Neural cell (in vitro differentiated cells): ENCODE measurements at regions not wholly inside any gene's neighbourhood (a gene's known extent, or its start where the extent isn't known, plus 50 kb on each side); places are given as distances from the start of the nearest gene placed in this dataset.

Experiments
- EP300 ChIP-seq: fragments of 450-650 bp; conservative IDR thresholded peaks from 2 replicates; pipeline ENCODE4 v1.6.1; 2014; ENCODE audit warnings: antibody characterized with exemption, mild to moderate bottlenecking, moderate library complexity; ENCODE audit not compliant: poor library complexity, severe bottlenecking
- POLR2AphosphoS5 ChIP-seq: IDR thresholded peaks from 2 replicates; pipeline ENCODE4 v1.6.1; 2012
- TAF1 ChIP-seq: IDR thresholded peaks from 2 replicates; pipeline ENCODE4 v1.6.1; 2012; ENCODE audit warnings: low read depth
- TF ChIP-seq, protein P1 (sequence below): fragments of 450-650 bp; IDR thresholded peaks from 2 replicates; pipeline ENCODE4 v1.5.1; 2014; ENCODE audit warnings: antibody characterized with exemption, mild to moderate bottlenecking, moderate library complexity; ENCODE audit not compliant: poor library complexity, severe bottlenecking

DNA sequence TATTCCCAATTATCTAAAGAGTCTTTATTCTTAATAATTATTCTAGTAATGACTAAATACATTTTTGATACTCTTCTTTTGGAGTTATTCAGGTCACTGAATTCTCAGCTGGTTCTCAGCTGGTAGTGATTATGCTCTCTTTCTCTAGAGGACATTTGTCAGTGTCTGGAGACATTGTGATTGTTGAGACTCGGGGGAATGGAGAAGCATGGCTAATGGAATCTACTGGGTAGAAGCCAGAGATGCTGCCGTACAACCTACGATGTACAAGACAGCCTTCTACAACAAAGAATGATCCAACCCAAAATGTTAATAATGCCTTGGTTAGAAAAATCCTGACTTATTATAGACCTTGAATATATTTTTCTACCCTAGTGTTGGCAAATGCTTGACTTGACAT is 149.2 kb upstream of the ANKRD50 start:
- TF ChIP-seq EP300 (no peak), TAF1 (no peak), POLR2AphosphoS5 (no peak)
- TF ChIP-seq, protein P1, sequence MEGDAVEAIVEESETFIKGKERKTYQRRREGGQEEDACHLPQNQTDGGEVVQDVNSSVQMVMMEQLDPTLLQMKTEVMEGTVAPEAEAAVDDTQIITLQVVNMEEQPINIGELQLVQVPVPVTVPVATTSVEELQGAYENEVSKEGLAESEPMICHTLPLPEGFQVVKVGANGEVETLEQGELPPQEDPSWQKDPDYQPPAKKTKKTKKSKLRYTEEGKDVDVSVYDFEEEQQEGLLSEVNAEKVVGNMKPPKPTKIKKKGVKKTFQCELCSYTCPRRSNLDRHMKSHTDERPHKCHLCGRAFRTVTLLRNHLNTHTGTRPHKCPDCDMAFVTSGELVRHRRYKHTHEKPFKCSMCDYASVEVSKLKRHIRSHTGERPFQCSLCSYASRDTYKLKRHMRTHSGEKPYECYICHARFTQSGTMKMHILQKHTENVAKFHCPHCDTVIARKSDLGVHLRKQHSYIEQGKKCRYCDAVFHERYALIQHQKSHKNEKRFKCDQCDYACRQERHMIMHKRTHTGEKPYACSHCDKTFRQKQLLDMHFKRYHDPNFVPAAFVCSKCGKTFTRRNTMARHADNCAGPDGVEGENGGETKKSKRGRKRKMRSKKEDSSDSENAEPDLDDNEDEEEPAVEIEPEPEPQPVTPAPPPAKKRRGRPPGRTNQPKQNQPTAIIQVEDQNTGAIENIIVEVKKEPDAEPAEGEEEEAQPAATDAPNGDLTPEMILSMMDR: no peak
